ENCODE measurements at regions not wholly inside any gene's neighbourhood (a gene's known extent, or its start where the extent isn't known, plus 50 kb on each side); places are given as distances from the start of the nearest gene placed in this dataset.

DNA sequence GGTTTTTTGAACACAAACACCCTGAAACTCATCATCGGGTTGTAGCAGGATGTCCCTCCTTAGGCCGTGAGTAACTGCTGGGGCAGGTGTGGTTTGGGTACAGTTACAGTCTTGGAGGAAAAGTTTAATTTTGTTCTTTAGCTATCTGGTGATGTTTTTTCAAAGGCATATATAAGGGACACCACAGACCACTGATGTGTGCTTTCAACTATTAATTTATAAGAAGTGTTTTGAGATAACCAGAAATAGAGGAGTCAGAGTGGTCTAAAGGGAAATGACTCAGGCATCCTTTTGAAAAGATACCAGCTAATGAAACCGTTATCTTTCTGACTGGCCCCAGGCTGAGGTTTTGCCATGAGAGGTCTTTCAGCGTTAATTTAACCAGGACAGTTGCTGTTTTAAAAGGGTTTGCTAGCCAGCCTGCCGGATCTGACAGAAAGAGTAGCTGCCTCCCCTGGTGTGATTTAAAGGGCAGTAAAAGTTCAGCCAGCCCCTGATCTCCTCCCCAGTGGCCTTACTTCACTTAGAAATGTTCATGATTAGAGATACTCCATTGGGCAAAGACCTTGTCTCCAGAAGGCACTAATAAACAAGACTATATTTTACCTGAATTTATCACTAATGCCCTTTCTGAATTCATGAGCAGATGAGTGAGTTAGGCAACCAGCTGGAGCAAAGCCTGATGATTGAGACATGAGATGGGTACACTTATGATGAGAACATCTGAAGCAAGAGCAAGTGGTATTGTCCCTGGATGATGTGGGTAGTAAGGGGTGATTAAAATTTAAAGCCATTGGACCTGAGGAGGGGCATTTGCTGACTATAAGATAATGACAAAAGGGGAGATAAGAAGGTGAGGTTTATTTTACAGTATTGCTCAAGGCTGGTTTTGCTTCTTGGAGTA, 482.5 kb upstream of the TBL1XR1 start:
- 25% methylated on average over 2 of the region's 5 CpGs for WGBS (ENCODE audit: insufficient coverage)

DNA sequence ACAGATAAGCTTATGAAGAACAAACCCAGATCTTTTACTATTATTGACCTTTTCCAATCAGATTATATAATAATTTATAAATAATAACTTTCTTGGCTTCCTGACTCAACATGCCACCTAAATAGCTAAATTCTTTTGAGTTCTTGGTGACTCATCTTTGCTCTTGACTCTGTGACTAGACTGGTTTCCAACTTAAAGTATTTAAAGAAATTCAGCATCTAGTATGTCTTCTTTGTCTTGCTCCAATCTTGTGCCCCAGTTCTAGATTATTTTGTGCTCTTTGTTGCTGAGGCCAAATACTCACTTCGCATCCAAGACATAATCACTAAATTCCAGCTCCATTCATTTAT, 483.2 kb upstream of the TBL1XR1 start:
- no peaks in the 10 kb centered on the region for H3K9me3 ChIP-seq (ENCODE audit: control insufficient read depth, insufficient read depth, low read length)
- no peaks in the 10 kb centered on the region for H3K36me3 ChIP-seq (ENCODE audit: control insufficient read depth, insufficient read depth, low read length)
- WGBS (ENCODE audit: insufficient coverage): no CpG with 5 or more reads among the region's 1 CpG
- DNase-seq (ENCODE audit: low read depth in 4 of 6, low spot score in 6 of 6): no peak
- no peak overlapping the region for H3K27ac ChIP-seq (ENCODE audit: low read depth, low read length)
- H3K4me3 ChIP-seq (ENCODE audit: low read depth, low read length): no peak overlapping the region
- H3K4me1 ChIP-seq (ENCODE audit: control insufficient read depth, insufficient read depth, low read length): no peaks in the 10 kb centered on the region
- H3K27me3 ChIP-seq (ENCODE audit: control insufficient read depth, insufficient read depth, low read length): no peaks in the 10 kb centered on the region

More for the DNA sequence above, 482.5 kb upstream of the TBL1XR1 start:
- Histone ChIP-seq H3K27me3 (ENCODE audit: control insufficient read depth, insufficient read depth, low read length) (no peaks in the 10 kb centered on the region), H3K36me3 (ENCODE audit: control insufficient read depth, insufficient read depth, low read length) (no peaks in the 10 kb centered on the region), H3K27ac (ENCODE audit: low read depth, low read length) (no peak overlapping the region), H3K4me1 (ENCODE audit: control insufficient read depth, insufficient read depth, low read length) (no peaks in the 10 kb centered on the region), H3K4me3 (ENCODE audit: low read depth, low read length) (no peak overlapping the region), H3K9me3 (ENCODE audit: control insufficient read depth, insufficient read depth, low read length) (no peaks in the 10 kb centered on the region)
- DNase-seq (ENCODE audit: low read depth in 4 of 6, low spot score in 6 of 6): no peak

- Histone ChIP-seq H3K4me1 (ENCODE audit: control insufficient read depth, insufficient read depth, low read length) (no peaks in the 10 kb centered on the region), H3K27me3 (ENCODE audit: control insufficient read depth, insufficient read depth, low read length) (no peaks in the 10 kb centered on the region), H3K9me3 (ENCODE audit: control insufficient read depth, insufficient read depth, low read length) (no peaks in the 10 kb centered on the region), H3K36me3 (ENCODE audit: control insufficient read depth, insufficient read depth, low read length) (no peaks in the 10 kb centered on the region), H3K4me3 (ENCODE audit: low read depth, low read length) (no peak overlapping the region), H3K27ac (ENCODE audit: low read depth, low read length) (no peak overlapping the region)
- no peak for DNase-seq (ENCODE audit: low read depth in 4 of 6, low spot score in 6 of 6)
Measured at GRCh38 chr3:177681156-177681555, 483.9 kb upstream of the TBL1XR1 start.

DNA sequence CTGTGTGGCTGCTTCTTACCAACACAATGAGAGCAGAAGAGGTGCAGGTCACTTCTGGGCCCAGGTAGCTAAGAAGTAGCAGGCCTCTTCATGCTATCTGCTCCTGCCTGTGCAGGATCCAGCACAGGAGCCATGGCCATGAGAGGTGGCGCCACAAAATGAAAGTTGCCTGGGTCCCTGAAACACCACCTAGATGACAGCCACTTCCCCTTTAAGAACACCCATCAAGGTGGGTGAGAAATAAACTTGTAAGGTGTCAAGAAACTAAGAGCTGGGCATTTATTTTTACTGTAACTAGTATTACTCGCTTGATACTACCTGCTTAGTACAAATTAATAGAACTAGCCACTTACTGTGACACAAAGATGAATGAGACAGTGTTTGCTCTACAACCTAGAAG, 484.6 kb upstream of the TBL1XR1 start:
- H3K4me3 ChIP-seq (ENCODE audit: low read depth, low read length): no peak overlapping the region
- H3K36me3 ChIP-seq (ENCODE audit: control insufficient read depth, insufficient read depth, low read length): no peaks in the 10 kb centered on the region
- no peak overlapping the region for H3K27ac ChIP-seq (ENCODE audit: low read depth, low read length)
- WGBS (ENCODE audit: insufficient coverage): no CpG with 5 or more reads among the region's 2 CpGs
- no peaks in the 10 kb centered on the region for H3K27me3 ChIP-seq (ENCODE audit: control insufficient read depth, insufficient read depth, low read length)
- H3K9me3 ChIP-seq (ENCODE audit: control insufficient read depth, insufficient read depth, low read length): no peaks in the 10 kb centered on the region
- DNase-seq (ENCODE audit: low read depth in 4 of 6, low spot score in 6 of 6): no peak
- H3K4me1 ChIP-seq (ENCODE audit: control insufficient read depth, insufficient read depth, low read length): no peaks in the 10 kb centered on the region

GRCh38 chr3:177683586-177683985, 486.3 kb upstream of the TBL1XR1 start:
- 43% methylated on average over 3 of the region's 3 CpGs for WGBS (ENCODE audit: insufficient coverage)
- Histone ChIP-seq H3K27ac (ENCODE audit: low read depth, low read length) (no peak overlapping the region), H3K4me3 (ENCODE audit: low read depth, low read length) (no peak overlapping the region), H3K4me1 (ENCODE audit: control insufficient read depth, insufficient read depth, low read length) (no peaks in the 10 kb centered on the region), H3K36me3 (ENCODE audit: control insufficient read depth, insufficient read depth, low read length) (no peaks in the 10 kb centered on the region), H3K9me3 (ENCODE audit: control insufficient read depth, insufficient read depth, low read length) (no peaks in the 10 kb centered on the region), H3K27me3 (ENCODE audit: control insufficient read depth, insufficient read depth, low read length) (no peaks in the 10 kb centered on the region)
- DNase-seq (ENCODE audit: low read depth in 4 of 6, low spot score in 6 of 6): peak in 1 of 6 donors; percentile 62

DNA sequence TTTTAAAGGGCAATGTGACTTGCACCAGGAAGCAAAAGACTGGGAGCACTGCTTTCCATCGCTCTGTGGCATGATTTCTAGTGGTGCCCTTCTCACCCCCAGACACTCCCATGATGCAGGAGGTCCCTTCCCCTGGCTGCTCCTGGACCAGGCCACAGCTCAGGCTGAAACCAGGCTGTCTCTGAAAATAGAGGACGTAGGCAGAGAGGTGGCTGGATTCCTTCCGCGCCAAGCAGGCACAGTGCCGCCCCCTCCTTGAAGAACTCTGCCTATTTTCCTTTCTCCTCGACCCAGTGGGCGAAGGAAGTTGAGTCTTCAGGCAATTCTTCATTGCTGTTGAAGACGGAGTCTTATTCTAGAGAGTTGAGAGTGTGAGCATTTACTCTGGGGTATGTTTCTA, 489.4 kb upstream of the TBL1XR1 start:
- no peaks in the 10 kb centered on the region for H3K27me3 ChIP-seq (ENCODE audit: control insufficient read depth, insufficient read depth, low read length)
- no peaks in the 10 kb centered on the region for H3K36me3 ChIP-seq (ENCODE audit: control insufficient read depth, insufficient read depth, low read length)
- no peak for DNase-seq (ENCODE audit: low read depth in 4 of 6, low spot score in 6 of 6)
- H3K9me3 ChIP-seq (ENCODE audit: control insufficient read depth, insufficient read depth, low read length): no peaks in the 10 kb centered on the region
- H3K4me3 ChIP-seq (ENCODE audit: low read depth, low read length): no peak overlapping the region
- H3K27ac ChIP-seq (ENCODE audit: low read depth, low read length): no peak overlapping the region
- no peaks in the 10 kb centered on the region for H3K4me1 ChIP-seq (ENCODE audit: control insufficient read depth, insufficient read depth, low read length)
- WGBS (ENCODE audit: insufficient coverage): 90% methylated on average over 5 of the region's 8 CpGs

DNA sequence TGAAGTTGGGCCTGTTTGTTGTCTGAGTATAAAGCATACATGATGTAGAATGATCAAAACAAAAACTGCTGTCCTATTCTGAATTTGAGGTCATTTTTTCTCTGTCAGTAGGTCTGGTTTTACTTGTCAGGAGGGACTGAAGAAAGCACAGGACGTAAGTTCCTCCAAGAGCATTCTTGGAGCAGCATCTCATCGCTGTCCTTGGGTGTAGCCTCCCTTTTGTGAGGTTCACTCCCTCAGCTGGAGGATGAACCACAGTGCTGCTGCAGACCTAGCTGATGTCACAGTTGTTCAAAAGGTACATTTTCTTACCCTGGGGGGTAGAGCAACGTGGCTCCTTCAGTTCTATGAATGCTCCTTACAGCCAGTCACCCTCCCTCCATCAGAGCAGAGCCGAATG, 490.0 kb upstream of the TBL1XR1 start:
- no peaks in the 10 kb centered on the region for H3K4me1 ChIP-seq (ENCODE audit: control insufficient read depth, insufficient read depth, low read length)
- H3K36me3 ChIP-seq (ENCODE audit: control insufficient read depth, insufficient read depth, low read length): no peaks in the 10 kb centered on the region
- H3K27me3 ChIP-seq (ENCODE audit: control insufficient read depth, insufficient read depth, low read length): no peaks in the 10 kb centered on the region
- WGBS (ENCODE audit: insufficient coverage): 86% methylated on average over 3 of the region's 4 CpGs
- H3K4me3 ChIP-seq (ENCODE audit: low read depth, low read length): no peak overlapping the region
- H3K9me3 ChIP-seq (ENCODE audit: control insufficient read depth, insufficient read depth, low read length): no peaks in the 10 kb centered on the region
- no peak for DNase-seq (ENCODE audit: low read depth in 4 of 6, low spot score in 6 of 6)
- H3K27ac ChIP-seq (ENCODE audit: low read depth, low read length): no peak overlapping the region

DNA sequence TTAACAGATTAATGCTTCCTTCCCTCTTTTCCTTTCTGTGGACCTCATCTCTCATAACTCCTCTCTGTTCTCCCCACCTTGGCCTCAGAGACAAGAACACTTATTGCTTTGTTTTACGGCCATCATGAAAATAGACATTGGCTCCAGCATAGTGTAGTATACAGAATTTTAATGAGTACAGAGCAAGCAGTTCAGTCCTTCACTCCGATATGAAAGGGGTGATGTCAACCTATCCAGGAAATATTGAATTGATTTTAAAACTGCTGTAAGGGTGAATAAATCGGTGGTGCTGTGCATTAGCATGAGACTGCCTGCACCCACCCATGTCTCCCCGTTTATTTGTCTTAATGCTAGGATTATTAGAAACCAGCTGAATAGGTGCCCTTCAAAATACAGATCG, 490.9 kb upstream of the TBL1XR1 start:
- peak in 1 of 6 donors; percentile 49 for DNase-seq (ENCODE audit: low read depth in 4 of 6, low spot score in 6 of 6)
- no peak overlapping the region for H3K27ac ChIP-seq (ENCODE audit: low read depth, low read length)
- no peaks in the 10 kb centered on the region for H3K4me1 ChIP-seq (ENCODE audit: control insufficient read depth, insufficient read depth, low read length)
- H3K36me3 ChIP-seq (ENCODE audit: control insufficient read depth, insufficient read depth, low read length): no peaks in the 10 kb centered on the region
- 71% methylated on average over 1 of the region's 5 CpGs for WGBS (ENCODE audit: insufficient coverage)
- H3K27me3 ChIP-seq (ENCODE audit: control insufficient read depth, insufficient read depth, low read length): no peaks in the 10 kb centered on the region
- H3K4me3 ChIP-seq (ENCODE audit: low read depth, low read length): no peak overlapping the region
- no peaks in the 10 kb centered on the region for H3K9me3 ChIP-seq (ENCODE audit: control insufficient read depth, insufficient read depth, low read length)

- no peaks in the 10 kb centered on the region for H3K9me3 ChIP-seq (ENCODE audit: control insufficient read depth, insufficient read depth, low read length)
- WGBS (ENCODE audit: insufficient coverage): no CpG with 5 or more reads among the region's 3 CpGs
- H3K36me3 ChIP-seq (ENCODE audit: control insufficient read depth, insufficient read depth, low read length): no peaks in the 10 kb centered on the region
- no peak overlapping the region for H3K4me3 ChIP-seq (ENCODE audit: low read depth, low read length)
- H3K4me1 ChIP-seq (ENCODE audit: control insufficient read depth, insufficient read depth, low read length): no peaks in the 10 kb centered on the region
- H3K27ac ChIP-seq (ENCODE audit: low read depth, low read length): no peak overlapping the region
- no peak for DNase-seq (ENCODE audit: low read depth in 4 of 6, low spot score in 6 of 6)
- H3K27me3 ChIP-seq (ENCODE audit: control insufficient read depth, insufficient read depth, low read length): no peaks in the 10 kb centered on the region
Measured at GRCh38 chr3:177689077-177689476, 491.8 kb upstream of the TBL1XR1 start.

DNA sequence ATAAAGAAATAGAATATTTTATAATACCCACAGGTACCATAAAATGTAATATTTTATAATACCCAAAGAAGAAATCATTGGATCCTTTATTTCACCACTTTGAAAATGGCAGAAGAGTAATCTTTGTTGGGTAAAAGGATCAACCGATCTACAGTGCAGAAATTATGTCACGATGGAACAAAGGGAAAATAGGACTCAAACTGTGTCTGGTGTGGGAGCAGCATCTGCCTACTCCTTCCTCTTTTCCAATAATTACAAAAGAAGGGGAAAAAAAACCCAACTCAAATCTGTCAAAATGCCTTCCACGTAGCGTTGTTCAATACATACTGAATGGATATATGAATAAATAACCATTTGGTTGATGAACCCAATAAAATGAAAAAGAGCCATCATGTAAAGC, 492.6 kb upstream of the TBL1XR1 start:
- no peaks in the 10 kb centered on the region for H3K9me3 ChIP-seq (ENCODE audit: control insufficient read depth, insufficient read depth, low read length)
- WGBS (ENCODE audit: insufficient coverage): no CpG with 5 or more reads among the region's 4 CpGs
- DNase-seq (ENCODE audit: low read depth in 4 of 6, low spot score in 6 of 6): no peak
- no peaks in the 10 kb centered on the region for H3K36me3 ChIP-seq (ENCODE audit: control insufficient read depth, insufficient read depth, low read length)
- H3K4me3 ChIP-seq (ENCODE audit: low read depth, low read length): no peak overlapping the region
- H3K27me3 ChIP-seq (ENCODE audit: control insufficient read depth, insufficient read depth, low read length): no peaks in the 10 kb centered on the region
- H3K4me1 ChIP-seq (ENCODE audit: control insufficient read depth, insufficient read depth, low read length): no peaks in the 10 kb centered on the region
- H3K27ac ChIP-seq (ENCODE audit: low read depth, low read length): no peak overlapping the region
